Neuronal stem cell (in vitro differentiated cells): ENCODE measurements at regions not wholly inside any gene's neighbourhood (a gene's known extent, or its start where the extent isn't known, plus 50 kb on each side); places are given as distances from the start of the nearest gene placed in this dataset.

ENCODE experiments used
- DNase-seq: peaks from one replicate; pipeline ENCODE4 v3.0.0-alpha.2; 2013; ENCODE audit warnings: low spot score
- H2AFZ ChIP-seq: one replicate; pipeline ENCODE4 v1.6.1; 2013; ENCODE audit warnings: mild to moderate bottlenecking, low read length, inconsistent platforms
- H2AK5ac ChIP-seq: 2 replicates; pipeline ENCODE4 v1.6.1; 2013; ENCODE audit warnings: low read depth, mild to moderate bottlenecking, inconsistent platforms, low read length, moderate library complexity, mixed read lengths
- H2BK120ac ChIP-seq: 2 replicates; pipeline ENCODE4 v1.6.1; 2013; ENCODE audit warnings: low read depth, mild to moderate bottlenecking, inconsistent platforms, low read length, moderate library complexity, mixed read lengths
- H2BK12ac ChIP-seq: one replicate; pipeline ENCODE4 v1.6.1; 2013; ENCODE audit warnings: low read length, inconsistent platforms
- H2BK15ac ChIP-seq: 2 replicates; pipeline ENCODE4 v1.6.1; 2013; ENCODE audit warnings: mild to moderate bottlenecking, low read length, inconsistent platforms, mixed read lengths
- H2BK5ac ChIP-seq: one replicate; pipeline ENCODE4 v1.6.1; 2013; ENCODE audit warnings: inconsistent platforms, mild to moderate bottlenecking, low read length, moderate library complexity
- H3K14ac ChIP-seq: one replicate; pipeline ENCODE4 v1.6.1; 2013; ENCODE audit warnings: low read length, inconsistent platforms
- H3K18ac ChIP-seq: 2 replicates; pipeline ENCODE4 v1.6.1; 2013; ENCODE audit warnings: low read length, inconsistent platforms
- H3K23ac ChIP-seq: 2 replicates; pipeline ENCODE4 v1.6.1; 2013; ENCODE audit warnings: low read depth, mild to moderate bottlenecking, mixed read lengths, low read length, inconsistent platforms; ENCODE audit not compliant: poor library complexity
- H3K27ac ChIP-seq: replicated peaks from 3 replicates; pipeline ENCODE4 v1.5.1; 2013; ENCODE audit warnings: low read length, inconsistent platforms
- H3K27me3 ChIP-seq, 3 experiments: 2 replicates each; pipeline ENCODE4 v1.6.1; 2013; ENCODE audit warnings: low read length in 3 of 3, mild to moderate bottlenecking in 2 of 3, inconsistent platforms in 1 of 3, low read depth in 1 of 3, mixed read lengths in 1 of 3, moderate library complexity in 1 of 3; ENCODE audit not compliant: control insufficient read depth in 3 of 3, insufficient read depth in 3 of 3
- H3K36me3 ChIP-seq, 2 donors: replicated peaks in 1 of 2; 2 replicates each; pipeline ENCODE4 v1.6.1; 2013; ENCODE audit warnings: low read length in 2 of 2; ENCODE audit not compliant: control insufficient read depth in 2 of 2, insufficient read depth in 2 of 2
- H3K4ac ChIP-seq: 2 replicates; pipeline ENCODE4 v1.6.1; 2013; ENCODE audit warnings: inconsistent platforms, mild to moderate bottlenecking, low read length, moderate library complexity
- H3K4me1 ChIP-seq, 2 donors: 1 replicate in 1 of 2; 2 replicates in 1 of 2; pipeline ENCODE4 v1.6.1; 2013; ENCODE audit warnings: low read length in 2 of 2, low read depth in 1 of 2; ENCODE audit not compliant: control insufficient read depth in 2 of 2, insufficient read depth in 1 of 2
- H3K4me2 ChIP-seq: one replicate; pipeline ENCODE4 v1.6.1; 2013; ENCODE audit warnings: mild to moderate bottlenecking, low read length, inconsistent platforms; ENCODE audit not compliant: insufficient read depth, poor library complexity, severe bottlenecking
- H3K4me3 ChIP-seq, 2 donors: 2 replicates each; pipeline ENCODE4 v1.5.1; 2013; ENCODE audit warnings: low read length in 2 of 2, mild to moderate bottlenecking in 2 of 2, inconsistent platforms in 1 of 2, moderate library complexity in 1 of 2
- H3K79me1 ChIP-seq: one replicate; pipeline ENCODE4 v1.6.1; 2013; ENCODE audit warnings: low read depth, mild to moderate bottlenecking, inconsistent platforms, low read length, moderate library complexity
- H3K9ac ChIP-seq: one replicate; pipeline ENCODE4 v1.6.1; 2013; ENCODE audit warnings: mild to moderate bottlenecking, low read depth, low read length, inconsistent platforms; ENCODE audit not compliant: poor library complexity
- H3K9me3 ChIP-seq, 2 donors: replicated peaks in 1 of 2; 2 replicates each; pipeline versions ENCODE3 to v1.6.1; 2013; ENCODE audit warnings: low read length in 2 of 2, mild to moderate bottlenecking in 2 of 2, inconsistent platforms in 1 of 2, low read depth in 1 of 2, mixed read lengths in 1 of 2, moderate library complexity in 1 of 2; ENCODE audit not compliant: control insufficient read depth in 2 of 2, insufficient read depth in 1 of 2
- H4K8ac ChIP-seq: one replicate; pipeline ENCODE4 v1.6.1; 2013; ENCODE audit warnings: low read depth, mild to moderate bottlenecking, inconsistent platforms, low read length, moderate library complexity
- H4K91ac ChIP-seq: one replicate; pipeline ENCODE4 v1.6.1; 2013; ENCODE audit warnings: low read length, low read depth, mild to moderate bottlenecking, inconsistent platforms; ENCODE audit not compliant: poor library complexity
- WGBS, 2 donors: extraction: QIAGEN DNeasy Blood & Tissue Kit; methylation state at CpG; one replicate each; pipeline ENCODE4 v1.1.7; 2013; ENCODE audit warnings: missing lambda C conversion rate in 2 of 2, mixed read lengths in 1 of 2; ENCODE audit not compliant: insufficient read length in 2 of 2, insufficient replicate concordance in 1 of 2; ENCODE audit errors: extremely low coverage in 2 of 2; 5-methylcytosine and 5-hydroxymethylcytosine counted together

DNA sequence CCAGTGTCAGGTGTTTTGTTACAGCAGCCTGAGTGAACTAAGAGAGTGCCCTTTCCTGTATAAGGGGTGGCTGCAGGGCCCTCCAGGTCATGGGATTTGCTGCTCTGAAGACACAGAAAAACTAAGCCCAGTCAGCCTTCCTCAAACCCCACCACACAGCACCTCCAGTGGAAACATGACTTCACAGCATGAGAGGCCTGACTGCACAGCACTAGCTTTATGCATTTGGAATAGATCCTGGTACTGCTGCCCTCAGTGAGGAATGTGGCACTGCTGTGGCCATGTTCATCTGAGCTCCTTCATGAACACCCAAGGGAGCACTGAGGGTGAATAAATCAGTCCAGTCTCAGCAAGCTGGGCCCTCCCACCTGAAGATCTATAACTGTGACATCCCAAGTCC lies 296.1 kb upstream of the FOXQ1 start:
- no peak overlapping the region for H2BK12ac ChIP-seq
- no peak overlapping the region for H2AFZ ChIP-seq
- H4K91ac ChIP-seq = no peak overlapping the region
- no peak overlapping the region for H3K9ac ChIP-seq
- H2BK5ac ChIP-seq = no peak overlapping the region
- H3K4me3 ChIP-seq = no peak overlapping the region
- no peaks in the 10 kb centered on the region for H3K36me3 ChIP-seq
- H2BK120ac ChIP-seq = no peak overlapping the region
- H3K4me2 ChIP-seq = no peak overlapping the region
- no peak overlapping the region for H2BK15ac ChIP-seq
- H3K14ac ChIP-seq = no peak overlapping the region
- peaks cover 0 to 3% (median 0%) of the 10 kb centered on the region in 3 experiments for H3K27me3 ChIP-seq
- no peak overlapping the region for H3K4ac ChIP-seq
- no peak overlapping the region for H3K27ac ChIP-seq
- DNase-seq = no peak
- H3K23ac ChIP-seq = no peak overlapping the region
- no peaks in the 10 kb centered on the region for H3K79me1 ChIP-seq
- H2AK5ac ChIP-seq = no peak overlapping the region
- no peak overlapping the region for H4K8ac ChIP-seq
- H3K9me3 ChIP-seq = peaks cover 0 to 2% of the 10 kb centered on the region in 2 donors
- H3K18ac ChIP-seq = no peak overlapping the region
- no peaks in the 10 kb centered on the region for H3K4me1 ChIP-seq

GRCh38 chr6:1014431-1014807 lies 297.5 kb upstream of the FOXQ1 start:
- H3K79me1 ChIP-seq = no peaks in the 10 kb centered on the region
- peaks cover 0 to 3% (median 0%) of the 10 kb centered on the region in 3 experiments for H3K27me3 ChIP-seq
- no peak overlapping the region for H2BK120ac ChIP-seq
- H3K4me1 ChIP-seq = no peaks in the 10 kb centered on the region
- H2BK15ac ChIP-seq = no peak overlapping the region
- DNase-seq = no peak
- H4K91ac ChIP-seq = no peak overlapping the region
- H3K4ac ChIP-seq = no peak overlapping the region
- no peak overlapping the region for H3K14ac ChIP-seq
- H3K9ac ChIP-seq = no peak overlapping the region
- no peak overlapping the region for H2BK12ac ChIP-seq
- H2BK5ac ChIP-seq = no peak overlapping the region
- peaks cover 0 to 3% of the 10 kb centered on the region in 2 donors for H3K9me3 ChIP-seq
- no peak overlapping the region for H2AFZ ChIP-seq
- WGBS, 2 donors = no CpG with 5 or more reads among the region's 2 CpGs
- no peak overlapping the region for H3K4me3 ChIP-seq
- H4K8ac ChIP-seq = no peak overlapping the region
- no peak overlapping the region for H3K23ac ChIP-seq
- H3K18ac ChIP-seq = no peak overlapping the region
- no peak overlapping the region for H3K4me2 ChIP-seq
- no peaks in the 10 kb centered on the region for H3K36me3 ChIP-seq
- H2AK5ac ChIP-seq = no peak overlapping the region
- H3K27ac ChIP-seq = no peak overlapping the region

GRCh38 chr6:1013656-1014430 lies 298.1 kb upstream of the FOXQ1 start:
- H3K27ac ChIP-seq = no peak overlapping the region
- DNase-seq = no peak
- H3K4ac ChIP-seq = no peak overlapping the region
- H2BK12ac ChIP-seq = no peak overlapping the region
- no CpG with 5 or more reads among the region's 7 CpGs for WGBS, 2 donors
- no peak overlapping the region for H2BK120ac ChIP-seq
- no peak overlapping the region for H2BK15ac ChIP-seq
- H4K91ac ChIP-seq = no peak overlapping the region
- no peak overlapping the region for H2AK5ac ChIP-seq
- H3K23ac ChIP-seq = no peak overlapping the region
- H3K4me1 ChIP-seq = no peaks in the 10 kb centered on the region
- no peaks in the 10 kb centered on the region for H3K79me1 ChIP-seq
- no peaks in the 10 kb centered on the region for H3K36me3 ChIP-seq
- no peak overlapping the region for H3K4me2 ChIP-seq
- H2BK5ac ChIP-seq = no peak overlapping the region
- H3K4me3 ChIP-seq = no peak overlapping the region
- H3K18ac ChIP-seq = no peak overlapping the region
- no peak overlapping the region for H3K14ac ChIP-seq
- no peak overlapping the region for H3K9ac ChIP-seq
- H2AFZ ChIP-seq = no peak overlapping the region
- peaks cover 0 to 3% of the 10 kb centered on the region in 2 donors for H3K9me3 ChIP-seq
- no peak overlapping the region for H4K8ac ChIP-seq
- H3K27me3 ChIP-seq = peaks cover 0 to 3% (median 0%) of the 10 kb centered on the region in 3 experiments

GRCh38 chr6:1009103-1009502 lies 302.8 kb upstream of the FOXQ1 start:
- WGBS, 2 donors = no CpG with 5 or more reads among the region's 1 CpG
- Histone ChIP-seq H3K14ac (no peak overlapping the region), H4K91ac (no peak overlapping the region), H2AK5ac (no peak overlapping the region), H3K27me3 (peaks cover 0 to 3% (median 0%) of the 10 kb centered on the region in 3 experiments), H3K79me1 (no peaks in the 10 kb centered on the region), H3K27ac (no peak overlapping the region), H2BK15ac (no peak overlapping the region), H3K4me2 (no peak overlapping the region), H2BK120ac (no peak overlapping the region), H3K4me1 (no peaks in the 10 kb centered on the region), H3K9me3 (peaks cover 0 to 3% of the 10 kb centered on the region in 2 donors), H3K4ac (no peak overlapping the region), H3K18ac (no peak overlapping the region), H4K8ac (no peak overlapping the region), H2BK5ac (no peak overlapping the region), H2AFZ (no peak overlapping the region), H2BK12ac (no peak overlapping the region), H3K9ac (no peak overlapping the region), H3K4me3 (no peak overlapping the region), H3K23ac (no peak overlapping the region), H3K36me3 (no peaks in the 10 kb centered on the region)
- DNase-seq = no peak
